ENCODE measurements at regions not wholly inside any gene's neighbourhood (a gene's known extent, or its start where the extent isn't known, plus 50 kb on each side); places are given as distances from the start of the nearest gene placed in this dataset.

- TF ChIP-seq, protein P1, sequence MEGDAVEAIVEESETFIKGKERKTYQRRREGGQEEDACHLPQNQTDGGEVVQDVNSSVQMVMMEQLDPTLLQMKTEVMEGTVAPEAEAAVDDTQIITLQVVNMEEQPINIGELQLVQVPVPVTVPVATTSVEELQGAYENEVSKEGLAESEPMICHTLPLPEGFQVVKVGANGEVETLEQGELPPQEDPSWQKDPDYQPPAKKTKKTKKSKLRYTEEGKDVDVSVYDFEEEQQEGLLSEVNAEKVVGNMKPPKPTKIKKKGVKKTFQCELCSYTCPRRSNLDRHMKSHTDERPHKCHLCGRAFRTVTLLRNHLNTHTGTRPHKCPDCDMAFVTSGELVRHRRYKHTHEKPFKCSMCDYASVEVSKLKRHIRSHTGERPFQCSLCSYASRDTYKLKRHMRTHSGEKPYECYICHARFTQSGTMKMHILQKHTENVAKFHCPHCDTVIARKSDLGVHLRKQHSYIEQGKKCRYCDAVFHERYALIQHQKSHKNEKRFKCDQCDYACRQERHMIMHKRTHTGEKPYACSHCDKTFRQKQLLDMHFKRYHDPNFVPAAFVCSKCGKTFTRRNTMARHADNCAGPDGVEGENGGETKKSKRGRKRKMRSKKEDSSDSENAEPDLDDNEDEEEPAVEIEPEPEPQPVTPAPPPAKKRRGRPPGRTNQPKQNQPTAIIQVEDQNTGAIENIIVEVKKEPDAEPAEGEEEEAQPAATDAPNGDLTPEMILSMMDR (IDR thresholded peaks at IDR 0.05) = no peak
- no peak for TF ChIP-seq EZH2 (IDR thresholded peaks at IDR 0.05)
- TF ChIP-seq EZH2phosphoT487 (IDR thresholded peaks at IDR 0.05) = no peak
Observed at GRCh38 chr12:131628766-131629448, 82.0 kb upstream of the SFSWAP start.
